SK-N-SH (cell line): ENCODE measurements at regions not wholly inside any gene's neighbourhood (a gene's known extent, or its start where the extent isn't known, plus 50 kb on each side); places are given as distances from the start of the nearest gene placed in this dataset.

ENCODE experiments used
- CTCF ChIA-PET: fragments of 300-600, 350-600 bp; formaldehyde crosslinking; extraction: SDS; loops from one replicate; lab custom pipeline; 2021; lab: Yijun Ruan, JAX
- POLR2A ChIA-PET: fragments of 350-600 bp; sonication (Branson Sonifier 250); formaldehyde crosslinking; extraction: SDS; loops from one replicate; lab custom pipeline; 2020; ENCODE audit warnings: antibody characterized with exemption, inconsistent platforms; lab: Yijun Ruan, JAX
- DNase-seq: peaks from one replicate; pipeline ENCODE4 v3.0.0; 2012
- H2AFZ ChIP-seq: fragments of 200-600 bp; sonication (generic); 2 replicates; pipeline ENCODE4 v1.8.1; 2016; ENCODE audit warnings: antibody characterized with exemption, mild to moderate bottlenecking, low read depth
- H3F3A ChIP-seq: fragments of 200-600 bp; sonication (generic); replicated peaks from 2 replicates; pipeline ENCODE3; 2016; ENCODE audit warnings: antibody characterized with exemption, mild to moderate bottlenecking; ENCODE audit not compliant: insufficient read depth
- H3K27ac ChIP-seq, 2 experiments: fragments of 200-500 bp in 1 of 2; fragments of 200-600 bp in 1 of 2; sonication (Bioruptor generic) in 1 of 2; sonication (generic), shearing (Covaris generic) in 1 of 2; 2 replicates each; pipeline versions ENCODE4 v1.5.1 to v1.6.1; 2014 to 2016; ENCODE audit warnings: low read depth in 2 of 2, inconsistent platforms in 1 of 2, low read length in 1 of 2, mild to moderate bottlenecking in 1 of 2, mixed read lengths in 1 of 2
- H3K27me3 ChIP-seq: fragments of 200-600 bp; sonication (generic), shearing (Covaris generic); 2 replicates; pipeline ENCODE4 v1.6.1; 2016; ENCODE audit warnings: mixed run types; ENCODE audit not compliant: insufficient read depth
- H3K36me3 ChIP-seq, 2 experiments: fragments of 200-500 bp in 1 of 2; fragments of 200-600 bp in 1 of 2; sonication (Bioruptor generic) in 1 of 2; sonication (generic) in 1 of 2; replicated peaks in 1 of 2; 2 replicates each; pipeline versions ENCODE3 to v1.5.1; 2014 to 2016; ENCODE audit warnings: low read length in 1 of 2, mild to moderate bottlenecking in 1 of 2; ENCODE audit not compliant: insufficient read depth in 2 of 2, control insufficient read depth in 1 of 2
- H3K4me1 ChIP-seq, 2 experiments: fragments of 200-500 bp in 1 of 2; fragments of 200-600 bp in 1 of 2; sonication (Bioruptor generic) in 1 of 2; sonication (generic), shearing (Covaris generic) in 1 of 2; 2 replicates each; pipeline versions ENCODE4 v1.5.1 to v1.6.1; 2014 to 2016; ENCODE audit warnings: low read depth in 1 of 2, low read length in 1 of 2, mixed run types in 1 of 2; ENCODE audit not compliant: insufficient read depth in 2 of 2, control insufficient read depth in 1 of 2
- H3K4me2 ChIP-seq: fragments of 200-600 bp; sonication (generic), shearing (Covaris generic); 2 replicates; pipeline ENCODE4 v1.6.1; 2017; ENCODE audit warnings: mixed run types
- H3K4me3 ChIP-seq, 2 experiments: fragments of 200-500 bp in 1 of 2; fragments of 200-600 bp in 1 of 2; sonication (Bioruptor generic) in 1 of 2; sonication (generic), shearing (Covaris generic) in 1 of 2; 2 replicates each; pipeline versions ENCODE4 v1.5.1 to v1.8.1; 2014 to 2016; ENCODE audit warnings: low read depth in 2 of 2, inconsistent platforms in 1 of 2, low read length in 1 of 2, mild to moderate bottlenecking in 1 of 2, mixed read lengths in 1 of 2, moderate library complexity in 1 of 2
- H3K79me2 ChIP-seq: fragments of 200-600 bp; sonication (generic); 2 replicates; pipeline ENCODE4 v1.8.1; 2017; ENCODE audit warnings: mild to moderate bottlenecking; ENCODE audit not compliant: insufficient read depth
- H3K9ac ChIP-seq: fragments of 200-600 bp; sonication (generic); 2 replicates; pipeline ENCODE4 v1.6.1; 2017; ENCODE audit warnings: mixed run types
- H3K9me2 ChIP-seq: fragments of 200-600 bp; sonication (generic); 2 replicates; pipeline ENCODE4 v1.6.1; 2017; ENCODE audit warnings: mixed run types
- H3K9me3 ChIP-seq: fragments of 200-600 bp; sonication (generic); 2 replicates; pipeline ENCODE4 v1.6.1; 2017; ENCODE audit warnings: mixed run types, mild to moderate bottlenecking, moderate library complexity
- H4K20me1 ChIP-seq: fragments of 200-600 bp; sonication (generic); 2 replicates; pipeline ENCODE4 v1.6.1; 2017; ENCODE audit warnings: mild to moderate bottlenecking, mixed run types; ENCODE audit not compliant: insufficient read depth
- CHD2 ChIP-seq: fragments of 150-350 bp; IDR thresholded peaks from 2 replicates; pipeline ENCODE4 v1.6.1; 2018; ENCODE audit warnings: low read length; ENCODE audit not compliant: partially characterized antibody
- ELF1 ChIP-seq: IDR thresholded peaks from 2 replicates; pipeline ENCODE4 v1.4.0; 2012
- EP300 ChIP-seq, 2 experiments: IDR thresholded peaks; 2 replicates each; pipeline versions ENCODE4 v1.4.0 to v1.6.1; 2012; ENCODE audit warnings: borderline replicate concordance in 1 of 2, low read depth in 1 of 2, low read length in 1 of 2
- EZH2phosphoT487 ChIP-seq: fragments of 200-600 bp; sonication (generic); IDR thresholded peaks from 2 replicates; pipeline ENCODE4 v1.6.1; 2017; ENCODE audit warnings: low read depth, mixed run types, mild to moderate bottlenecking, antibody characterized with exemption, moderate library complexity, borderline replicate concordance
- FOSL2 ChIP-seq: IDR thresholded peaks from 2 replicates; pipeline ENCODE4 v1.4.0; 2012; ENCODE audit warnings: low read depth, mild to moderate bottlenecking, moderate library complexity, borderline replicate concordance
- FOXJ3 ChIP-seq: sonication (generic); formaldehyde crosslinking; IDR thresholded peaks from 2 replicates; pipeline ENCODE4 v1.5.1; 2020; ENCODE audit warnings: mild to moderate bottlenecking, missing genetic modification reagents
- MAX ChIP-seq: IDR thresholded peaks from 2 replicates; pipeline ENCODE4 v1.4.0; 2012; ENCODE audit warnings: low read depth
- NFIC ChIP-seq: IDR thresholded peaks from 2 replicates; pipeline ENCODE4 v1.4.0; 2012; ENCODE audit warnings: borderline replicate concordance
- NRF1 ChIP-seq: IDR thresholded peaks from 2 replicates; pipeline ENCODE4 v1.6.1; 2012; ENCODE audit warnings: low read depth, mild to moderate bottlenecking, low read length
- PBX3 ChIP-seq: IDR thresholded peaks from 2 replicates; pipeline ENCODE4; 2012
- RFX5 ChIP-seq: IDR thresholded peaks from 2 replicates; pipeline ENCODE4 v1.6.1; 2012; ENCODE audit warnings: mild to moderate bottlenecking, improper control_type of control experiment, low read length
- SIN3A ChIP-seq: IDR thresholded peaks from 2 replicates; pipeline ENCODE4 v1.6.1; 2012; ENCODE audit warnings: low read depth, mild to moderate bottlenecking, low read length, moderate library complexity, borderline replicate concordance
- USF1 ChIP-seq: IDR thresholded peaks from 2 replicates; pipeline ENCODE4 v1.4.0; 2012; ENCODE audit warnings: low read depth, borderline replicate concordance
- USF2 ChIP-seq: fragments of 150-350 bp; IDR thresholded peaks from 2 replicates; pipeline ENCODE4 v1.6.1; 2017; ENCODE audit warnings: antibody characterized with exemption, low read length, low read depth, borderline replicate concordance
- YY1 ChIP-seq: IDR thresholded peaks from 2 replicates; pipeline ENCODE4 v1.4.0; 2012; ENCODE audit warnings: low read depth, mild to moderate bottlenecking
- WGBS: methylation state at CpG from one replicate; pipeline ENCODE4 v1.1.6; 2017; ENCODE audit warnings: low lambda C conversion rate; 5-methylcytosine and 5-hydroxymethylcytosine counted together

- Histone ChIP-seq H3K27ac (no peak overlapping the region; a peak in 1 of 4 replicates), H3K4me1 (peaks cover 0 to 6% of the 10 kb centered on the region in 2 experiments; a peak in 1 of 4 replicates), H3K9me3 (no peaks in the 10 kb centered on the region), H3K9me2 (no peaks in the 10 kb centered on the region; the same call in 1 of the 2 replicates), H3K9ac (no peak overlapping the region), H3K79me2 (no peaks in the 10 kb centered on the region), H4K20me1 (no peaks in the 10 kb centered on the region), H3K4me2 (no peak overlapping the region), H3K36me3 (no peaks in the 10 kb centered on the region), H3K27me3 (no peaks in the 10 kb centered on the region), H3K4me3 (no peak overlapping the region), H2AFZ (no peak overlapping the region), H3F3A (no peaks in the 10 kb centered on the region)
- TF ChIP-seq RFX5 = no peak
- TF ChIP-seq NFIC = 0 out of 2 replicates have a peak, but pooled peaks have one; percentile 20
- no peak for DNase-seq
- ChIA-PET CTCF (no interaction called here), POLR2A (no interaction called here)
Observed at GRCh38 chr1:72397786-72398185, 115.4 kb upstream of the NEGR1 start.

- Histone ChIP-seq H3K9ac (no peak overlapping the region), H2AFZ (no peak overlapping the region), H3K27ac (no peak overlapping the region), H3K4me1 (peaks cover 0 to 6% of the 10 kb centered on the region in 2 experiments; a peak in 1 of 4 replicates), H3K27me3 (no peaks in the 10 kb centered on the region), H4K20me1 (no peaks in the 10 kb centered on the region), H3K9me3 (no peaks in the 10 kb centered on the region), H3F3A (no peaks in the 10 kb centered on the region), H3K4me3 (no peak overlapping the region), H3K36me3 (no peaks in the 10 kb centered on the region), H3K79me2 (no peaks in the 10 kb centered on the region), H3K9me2 (no peaks in the 10 kb centered on the region; the same call in 1 of the 2 replicates), H3K4me2 (no peak overlapping the region)
- CTCF ChIA-PET = interaction anchor here (1.1 kb wide), 1 partner anchor 9 kb away, joined by 3 read pairs; no protein-coding TSS in a partner anchor
- TF ChIP-seq USF1 (no peak), CHD2 (no peak), USF2 (no peak), NRF1 (no peak), FOXJ3 (CRISPR knock-in tag) (no peak), FOSL2 (no peak), SIN3A (no peak), YY1 (no peak), EP300 (IDR thresholded peaks at IDR 0.05; ENCODE audit: borderline replicate concordance in 1 of 2, low read depth in 1 of 2, low read length in 1 of 2) (no peak), MAX (no peak), ELF1 (no peak), PBX3 (no peak), RFX5 (no peak), EZH2phosphoT487 (no peak)
- WGBS = 50% methylated on average over 3 of the region's 3 CpGs
- no peak for DNase-seq
- POLR2A ChIA-PET = no interaction called here
Observed at GRCh38 chr1:72394457-72394856, 112.1 kb upstream of the NEGR1 start.
